ENCODE measurements at regions not wholly inside any gene's neighbourhood (a gene's known extent, or its start where the extent isn't known, plus 50 kb on each side); places are given as distances from the start of the nearest gene placed in this dataset.

- no peak for DNase-seq (ENCODE audit: low read depth)
- POLR2A ChIA-PET: no interaction called here
- Histone ChIP-seq H3K36me3 (ENCODE audit: control insufficient read depth, insufficient read depth, low read length) (no peaks in the 10 kb centered on the region), H3K4me3 (ENCODE audit: low read depth, low read length) (no peak overlapping the region), H3K27me3 (ENCODE audit: control insufficient read depth, insufficient read depth, low read length) (no peaks in the 10 kb centered on the region)
- no peak for TF ChIP-seq CTCF (IDR thresholded peaks at IDR 0.05; ENCODE audit: insufficient read depth, low read depth, low read length)
- CTCF ChIA-PET: no interaction called here
Observed at GRCh38 chr10:118915161-118915560, 114.4 kb upstream of the NANOS1 start.

- H3K36me3 ChIP-seq (ENCODE audit: control insufficient read depth, insufficient read depth, low read length): no peaks in the 10 kb centered on the region
- TF ChIP-seq CTCF (IDR thresholded peaks at IDR 0.05; ENCODE audit: insufficient read depth, low read depth, low read length): no peak
- ChIA-PET POLR2A (no interaction called here), CTCF (interaction anchor here (0.6 kb wide), 1 partner anchor 1216 kb away, joined by 4 read pairs; no protein-coding TSS in a partner anchor)
- no peak for DNase-seq (ENCODE audit: low read depth)
- H3K27me3 ChIP-seq (ENCODE audit: control insufficient read depth, insufficient read depth, low read length): no peaks in the 10 kb centered on the region
- no peak overlapping the region for H3K4me3 ChIP-seq (ENCODE audit: low read depth, low read length)
Observed at GRCh38 chr10:118916777-118917176, 112.7 kb upstream of the NANOS1 start.

GRCh38 chr10:118917701-118918100 is 111.8 kb upstream of the NANOS1 start:
- Histone ChIP-seq H3K27me3 (ENCODE audit: control insufficient read depth, insufficient read depth, low read length) (no peaks in the 10 kb centered on the region), H3K36me3 (ENCODE audit: control insufficient read depth, insufficient read depth, low read length) (no peaks in the 10 kb centered on the region), H3K4me3 (ENCODE audit: low read depth, low read length) (no peak overlapping the region)
- CTCF ChIA-PET: no interaction called here
- no peak for TF ChIP-seq CTCF (IDR thresholded peaks at IDR 0.05; ENCODE audit: insufficient read depth, low read depth, low read length)
- no peak for DNase-seq (ENCODE audit: low read depth)
- POLR2A ChIA-PET: no interaction called here

- H3K36me3 ChIP-seq (ENCODE audit: control insufficient read depth, insufficient read depth, low read length): no peaks in the 10 kb centered on the region
- ChIA-PET CTCF (interaction anchor here (1.2 kb wide), 1 partner anchor 10 kb away, joined by 3 read pairs; no protein-coding TSS in a partner anchor), POLR2A (no interaction called here)
- TF ChIP-seq CTCF (IDR thresholded peaks at IDR 0.05; ENCODE audit: insufficient read depth, low read depth, low read length): no peak
- H3K4me3 ChIP-seq (ENCODE audit: low read depth, low read length): no peak overlapping the region
- DNase-seq (ENCODE audit: low read depth): no peak
- H3K27me3 ChIP-seq (ENCODE audit: control insufficient read depth, insufficient read depth, low read length): no peaks in the 10 kb centered on the region
Observed at GRCh38 chr10:118918116-118918515, 111.4 kb upstream of the NANOS1 start.

GRCh38 chr10:118918587-118918986 is 110.9 kb upstream of the NANOS1 start:
- Histone ChIP-seq H3K36me3 (ENCODE audit: control insufficient read depth, insufficient read depth, low read length) (no peaks in the 10 kb centered on the region), H3K27me3 (ENCODE audit: control insufficient read depth, insufficient read depth, low read length) (no peaks in the 10 kb centered on the region), H3K4me3 (ENCODE audit: low read depth, low read length) (no peak overlapping the region)
- ChIA-PET CTCF (interaction anchor here (1.2 kb wide), 1 partner anchor 9 kb away, joined by 3 read pairs; no protein-coding TSS in a partner anchor), POLR2A (no interaction called here)
- no peak for DNase-seq (ENCODE audit: low read depth)
- no peak for TF ChIP-seq CTCF (IDR thresholded peaks at IDR 0.05; ENCODE audit: insufficient read depth, low read depth, low read length)

All from BJ (cell line).